Right lobe of liver (tissue), 4 donors: ENCODE measurements at regions not wholly inside any gene's neighbourhood (a gene's known extent, or its start where the extent isn't known, plus 50 kb on each side); places are given as distances from the start of the nearest gene placed in this dataset.

ENCODE experiments used
- POLR2A ChIP-seq: fragments of 450-650 bp; IDR thresholded peaks from one replicate; pipeline ENCODE4 v1.6.1; 2017; ENCODE audit warnings: antibody characterized with exemption, mild to moderate bottlenecking
- TF ChIP-seq, protein P1 (sequence below), 4 donors: fragments of 200-600 bp in 3 of 4; fragments of 450-650 bp in 1 of 4; IDR thresholded peaks; one replicate each; pipeline versions ENCODE4 v1.5.1 to v1.8.0; 2016 to 2022; ENCODE audit warnings: antibody characterized with exemption in 4 of 4, mild to moderate bottlenecking in 2 of 4
- donor health status: DM: no; HTN: no; CAD: no.
- donor health status: DM: no; HTN: no; CAD: no.
- donor health status: DM: no; HTN: yes; CAD: no.

DNA sequence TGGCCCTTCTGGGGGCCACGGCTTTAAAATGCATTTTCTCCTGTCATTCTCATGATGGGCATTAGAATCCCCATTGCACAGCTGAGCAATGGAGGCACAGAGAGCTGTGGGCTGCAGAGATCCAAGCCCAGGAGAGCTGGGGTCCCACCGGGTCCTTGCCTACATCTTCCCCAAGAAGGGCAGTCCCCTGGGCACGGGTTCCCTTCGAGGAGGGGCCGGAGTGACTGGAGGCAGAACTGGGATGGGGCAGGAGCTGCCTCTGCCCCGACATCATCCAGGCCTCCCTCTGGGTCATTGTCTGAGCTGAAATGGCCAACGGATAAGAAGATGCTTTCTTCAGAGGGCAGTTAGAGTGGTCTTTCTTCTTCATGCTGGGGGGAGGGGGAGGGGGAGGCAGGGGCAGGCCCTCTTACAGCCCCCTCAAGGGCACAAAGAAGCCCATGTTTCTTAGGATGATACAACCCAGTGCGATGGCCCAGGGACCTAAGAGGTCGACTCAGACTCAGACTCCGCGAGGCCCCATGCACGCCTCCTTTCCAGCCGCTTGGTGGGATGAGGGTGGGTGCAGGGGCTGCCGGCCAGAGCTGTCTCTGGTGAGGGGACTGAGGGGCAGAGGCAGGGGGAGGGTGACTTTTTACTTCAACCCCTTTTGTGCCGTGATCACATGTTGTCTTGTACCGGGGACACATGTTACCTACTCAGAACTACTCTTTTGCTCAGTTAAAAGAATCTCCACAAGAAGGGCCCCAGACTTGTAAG lies 112.4 kb upstream of the IRX2 start:
- TF ChIP-seq, protein P1, sequence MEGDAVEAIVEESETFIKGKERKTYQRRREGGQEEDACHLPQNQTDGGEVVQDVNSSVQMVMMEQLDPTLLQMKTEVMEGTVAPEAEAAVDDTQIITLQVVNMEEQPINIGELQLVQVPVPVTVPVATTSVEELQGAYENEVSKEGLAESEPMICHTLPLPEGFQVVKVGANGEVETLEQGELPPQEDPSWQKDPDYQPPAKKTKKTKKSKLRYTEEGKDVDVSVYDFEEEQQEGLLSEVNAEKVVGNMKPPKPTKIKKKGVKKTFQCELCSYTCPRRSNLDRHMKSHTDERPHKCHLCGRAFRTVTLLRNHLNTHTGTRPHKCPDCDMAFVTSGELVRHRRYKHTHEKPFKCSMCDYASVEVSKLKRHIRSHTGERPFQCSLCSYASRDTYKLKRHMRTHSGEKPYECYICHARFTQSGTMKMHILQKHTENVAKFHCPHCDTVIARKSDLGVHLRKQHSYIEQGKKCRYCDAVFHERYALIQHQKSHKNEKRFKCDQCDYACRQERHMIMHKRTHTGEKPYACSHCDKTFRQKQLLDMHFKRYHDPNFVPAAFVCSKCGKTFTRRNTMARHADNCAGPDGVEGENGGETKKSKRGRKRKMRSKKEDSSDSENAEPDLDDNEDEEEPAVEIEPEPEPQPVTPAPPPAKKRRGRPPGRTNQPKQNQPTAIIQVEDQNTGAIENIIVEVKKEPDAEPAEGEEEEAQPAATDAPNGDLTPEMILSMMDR (IDR thresholded peaks at IDR 0.05): no peak
- no peak for TF ChIP-seq POLR2A
